ENCODE measurements at regions not wholly inside any gene's neighbourhood (a gene's known extent, or its start where the extent isn't known, plus 50 kb on each side); places are given as distances from the start of the nearest gene placed in this dataset.

- 62 to 67% (median 64%) methylated on average over 4 of the region's 4 CpGs for WGBS, 4 donors
- no peak overlapping the region for H3K27ac ChIP-seq
- H3K4me1 ChIP-seq = no peaks in the 10 kb centered on the region
- no peaks in the 10 kb centered on the region for H3K9me3 ChIP-seq
- H3K27me3 ChIP-seq = no peaks in the 10 kb centered on the region
- no peaks in the 10 kb centered on the region for H3K36me3 ChIP-seq
- intact Hi-C loops (cut with DNase I) = no loop called here
- TF ChIP-seq POLR2A (IDR thresholded peaks at IDR 0.05) = no peak
- no peak for TF ChIP-seq CTCF (IDR thresholded peaks at IDR 0.05)
- no peak overlapping the region for H3K4me3 ChIP-seq
- DNase-seq = no peak
- no peak for ATAC-seq
Measured at GRCh38 chr4:19683426-19683825, 568.3 kb upstream of the SLIT2 start.

- Histone ChIP-seq H3K4me3 (no peak overlapping the region), H3K4me1 (peaks cover 0 to 8% (median 0%) of the 10 kb centered on the region in 12 donors), H3K27ac (no peak overlapping the region), H3K9me3 (peaks cover 0 to 4% (median 0%) of the 10 kb centered on the region in 12 donors), H3K27me3 (no peaks in the 10 kb centered on the region), H3K36me3 (no peaks in the 10 kb centered on the region)
- ATAC-seq = no peak
- DNase-seq = no peak
- TF ChIP-seq CTCF (IDR thresholded peaks at IDR 0.05) (no peak), POLR2A (IDR thresholded peaks at IDR 0.05) (no peak)
- intact Hi-C loops (cut with DNase I) = no loop called here
Measured at GRCh38 chr4:19677211-19677610, 574.5 kb upstream of the SLIT2 start.

- intact Hi-C loops (cut with DNase I) = no loop called here
- peaks cover 0 to 8% (median 0%) of the 10 kb centered on the region in 12 donors for H3K4me1 ChIP-seq
- peak in 2 of 4 donors; percentile 49 to 56 for ATAC-seq
- peak overlapping the region in 4 of 12 donors; percentile 7 to 32 (median 26) for H3K27ac ChIP-seq
- H3K36me3 ChIP-seq = no peaks in the 10 kb centered on the region
- peak in 3 of 5 donors; percentile 12 to 22 (median 21) for DNase-seq
- H3K27me3 ChIP-seq = no peaks in the 10 kb centered on the region
- H3K9me3 ChIP-seq = peaks cover 0 to 18% (median 1%) of the 10 kb centered on the region in 12 donors
- 85 to 91% (median 87%) methylated on average over 4 of the region's 4 CpGs for WGBS, 4 donors
- TF ChIP-seq POLR2A (IDR thresholded peaks at IDR 0.05) = no peak
- TF ChIP-seq CTCF (IDR thresholded peaks at IDR 0.05) = no peak
- no peak overlapping the region for H3K4me3 ChIP-seq
Measured at GRCh38 chr4:19675172-19675811, 576.4 kb upstream of the SLIT2 start.

- Histone ChIP-seq H3K27me3 (no peaks in the 10 kb centered on the region), H3K9me3 (no peaks in the 10 kb centered on the region), H3K27ac (no peak overlapping the region), H3K4me3 (no peak overlapping the region), H3K4me1 (no peaks in the 10 kb centered on the region), H3K36me3 (no peaks in the 10 kb centered on the region)
- DNase-seq (no peak), ATAC-seq (no peak)
- TF ChIP-seq POLR2A (IDR thresholded peaks at IDR 0.05) (no peak), CTCF (IDR thresholded peaks at IDR 0.05) (no peak)
- 67 to 77% (median 70%) methylated on average over 5 of the region's 5 CpGs for WGBS, 4 donors
- intact Hi-C loops (cut with DNase I) = no loop called here
Measured at GRCh38 chr4:19659101-19659500, 592.6 kb upstream of the SLIT2 start.

Measured in heart left ventricle (tissue), 16 donors.